ENCODE measurements at regions not wholly inside any gene's neighbourhood (a gene's known extent, or its start where the extent isn't known, plus 50 kb on each side); places are given as distances from the start of the nearest gene placed in this dataset.
"Not testable (repeated sequence)": the region's sequence is repeated elsewhere in the genome, so short reads cannot be mapped to it uniquely, and the experiment has no call there.

GRCh38 chr2:182504903-182505302 lies 78.1 kb upstream of the PDE1A start:
- no peak for TF ChIP-seq CTCF (IDR thresholded peaks at IDR 0.05; ENCODE audit: insufficient read depth, low read length, poor library complexity, severe bottlenecking)
- DNase-seq (ENCODE audit: low read depth): peak; percentile 7
- H3K36me3 ChIP-seq (ENCODE audit: control insufficient read depth, insufficient read depth, low read length): no peaks in the 10 kb centered on the region
- H3K4me3 ChIP-seq (ENCODE audit: low read depth, low read length): no peak overlapping the region
- H3K27me3 ChIP-seq (ENCODE audit: control insufficient read depth, insufficient read depth, low read length): no peaks in the 10 kb centered on the region

- Histone ChIP-seq H3K27me3 (ENCODE audit: control insufficient read depth, insufficient read depth, low read length) (no peaks in the 10 kb centered on the region), H3K36me3 (ENCODE audit: control insufficient read depth, insufficient read depth, low read length) (no peaks in the 10 kb centered on the region), H3K4me3 (ENCODE audit: low read depth, low read length) (no peak overlapping the region)
- TF ChIP-seq CTCF (IDR thresholded peaks at IDR 0.05; ENCODE audit: insufficient read depth, low read length, poor library complexity, severe bottlenecking): no peak
- no peak for DNase-seq (ENCODE audit: low read depth)
Measured at GRCh38 chr2:182506606-182507005, 79.8 kb upstream of the PDE1A start.

- not testable (repeated sequence) for H3K27me3 ChIP-seq (ENCODE audit: control insufficient read depth, insufficient read depth, low read length); H3K36me3 ChIP-seq (ENCODE audit: control insufficient read depth, insufficient read depth, low read length); H3K4me3 ChIP-seq (ENCODE audit: low read depth, low read length); DNase-seq (ENCODE audit: low read depth)
Measured at GRCh38 chr2:182508583-182508982, 81.7 kb upstream of the PDE1A start.

DNA sequence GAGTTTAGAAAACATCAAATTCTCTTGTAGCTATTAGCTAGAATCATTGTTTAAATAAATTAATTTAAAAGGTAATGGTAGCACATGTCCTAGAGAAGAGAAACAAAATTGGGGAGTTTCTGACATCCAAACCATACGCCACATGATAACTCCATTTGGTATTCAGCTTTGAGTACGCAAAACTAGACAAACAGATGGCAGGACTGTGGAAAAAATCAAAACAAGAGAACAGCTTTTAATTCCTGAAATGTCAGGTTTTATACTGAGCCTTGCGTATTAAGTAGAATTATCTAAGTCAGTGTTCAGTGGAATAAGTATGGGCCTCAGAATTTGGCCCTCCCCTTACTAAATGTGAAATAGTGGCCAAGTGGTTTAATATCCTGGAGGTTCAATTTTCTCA lies 82.4 kb upstream of the PDE1A start:
- no peak for TF ChIP-seq CTCF (IDR thresholded peaks at IDR 0.05; ENCODE audit: insufficient read depth, low read length, poor library complexity, severe bottlenecking)
- no peak for DNase-seq (ENCODE audit: low read depth)
- no peaks in the 10 kb centered on the region for H3K36me3 ChIP-seq (ENCODE audit: control insufficient read depth, insufficient read depth, low read length)
- no peak overlapping the region for H3K4me3 ChIP-seq (ENCODE audit: low read depth, low read length)
- H3K27me3 ChIP-seq (ENCODE audit: control insufficient read depth, insufficient read depth, low read length): no peaks in the 10 kb centered on the region

DNA sequence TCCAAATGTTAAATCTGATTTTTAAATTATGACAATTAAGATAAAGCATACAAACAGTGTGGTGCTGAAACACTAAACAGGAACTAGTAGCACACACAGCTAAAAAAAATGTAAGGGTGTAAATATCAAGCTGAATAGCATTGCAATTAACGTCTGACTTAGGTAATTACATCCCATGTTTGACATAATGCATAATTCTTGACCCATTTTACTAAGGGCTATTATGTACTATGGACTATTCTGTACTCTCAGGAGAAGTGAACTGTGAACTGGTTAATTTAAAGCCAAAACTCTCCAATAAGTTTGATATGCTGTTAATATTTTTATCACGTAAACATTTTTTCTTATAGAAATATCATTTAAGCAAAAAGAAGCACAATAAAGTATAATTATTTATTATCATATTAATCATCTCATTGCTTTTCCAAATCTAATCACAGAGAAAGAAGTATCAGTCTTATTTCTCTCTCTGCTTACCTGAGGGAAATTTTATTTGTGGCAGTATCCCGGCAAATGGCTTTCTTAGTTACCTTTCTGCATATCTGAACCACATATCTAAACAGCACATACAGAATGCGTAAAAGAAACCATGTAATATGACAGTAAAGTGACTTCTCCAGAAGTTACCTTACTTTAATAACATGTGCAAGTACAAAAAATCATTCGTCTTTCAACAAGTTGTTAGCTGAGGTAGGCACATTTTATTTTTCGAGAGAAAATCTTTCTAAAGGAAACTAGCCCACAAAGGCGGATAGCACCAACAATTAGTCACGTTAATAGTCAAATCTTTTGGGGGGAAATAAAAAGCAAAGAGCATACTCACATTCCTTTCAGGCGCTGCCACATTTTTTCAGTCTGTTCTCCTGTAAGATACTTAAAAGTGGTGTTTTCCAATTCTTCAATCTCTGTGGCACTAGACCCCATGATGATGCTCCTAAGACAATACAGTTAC lies 94.9 kb upstream of the PDE1A start:
- H3K4me3 ChIP-seq (ENCODE audit: low read depth, low read length): no peak overlapping the region
- no peak for DNase-seq (ENCODE audit: low read depth)
- H3K36me3 ChIP-seq (ENCODE audit: control insufficient read depth, insufficient read depth, low read length): no peaks in the 10 kb centered on the region
- no peak for TF ChIP-seq CTCF (IDR thresholded peaks at IDR 0.05; ENCODE audit: insufficient read depth, low read length, poor library complexity, severe bottlenecking)
- H3K27me3 ChIP-seq (ENCODE audit: control insufficient read depth, insufficient read depth, low read length): no peaks in the 10 kb centered on the region

DNA sequence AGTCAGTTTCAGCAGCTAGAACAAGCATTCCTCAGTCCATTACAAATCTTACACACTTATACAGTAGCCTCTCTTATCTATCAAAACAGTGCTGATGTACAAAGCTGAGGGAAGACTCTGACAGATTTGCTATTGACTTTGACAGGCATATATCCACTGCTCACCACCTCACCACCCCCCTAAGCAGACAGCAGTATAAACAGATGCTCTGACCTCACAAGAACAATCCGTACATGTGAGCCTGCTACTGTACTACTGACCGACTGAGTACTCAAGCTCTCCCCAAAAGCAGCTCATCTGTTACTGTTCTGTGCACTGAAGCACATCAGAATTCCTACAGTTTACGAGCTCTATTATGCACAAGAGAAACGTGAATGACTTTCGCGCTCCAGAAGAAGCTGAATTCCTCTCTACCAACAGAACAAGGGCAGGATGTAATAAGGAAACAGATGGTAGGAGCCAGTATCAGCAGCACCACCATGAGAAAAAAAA lies 95.6 kb upstream of the PDE1A start:
- TF ChIP-seq CTCF (IDR thresholded peaks at IDR 0.05; ENCODE audit: insufficient read depth, low read length, poor library complexity, severe bottlenecking): no peak
- H3K4me3 ChIP-seq (ENCODE audit: low read depth, low read length): no peak overlapping the region
- peak; percentile 56 for DNase-seq (ENCODE audit: low read depth)

More for the DNA sequence above, 95.6 kb upstream of the PDE1A start:
- no peaks in the 10 kb centered on the region for H3K27me3 ChIP-seq (ENCODE audit: control insufficient read depth, insufficient read depth, low read length)
- H3K36me3 ChIP-seq (ENCODE audit: control insufficient read depth, insufficient read depth, low read length): no peaks in the 10 kb centered on the region

All from kidney epithelial cell (primary cell).